HG03103 (cell line): ENCODE measurements at regions not wholly inside any gene's neighbourhood (a gene's known extent, or its start where the extent isn't known, plus 50 kb on each side); places are given as distances from the start of the nearest gene placed in this dataset.
"Not testable (repeated sequence)": the region's sequence is repeated elsewhere in the genome, so short reads cannot be mapped to it uniquely, and the experiment has no call there.

ENCODE experiments used
- ATAC-seq: cut with Tn5 transposase; IDR thresholded peaks from one replicate; pipeline ENCODE4 v1.9.1; 2021; ENCODE audit warnings: low read depth; ENCODE audit not compliant: unreplicated experiment

DNA sequence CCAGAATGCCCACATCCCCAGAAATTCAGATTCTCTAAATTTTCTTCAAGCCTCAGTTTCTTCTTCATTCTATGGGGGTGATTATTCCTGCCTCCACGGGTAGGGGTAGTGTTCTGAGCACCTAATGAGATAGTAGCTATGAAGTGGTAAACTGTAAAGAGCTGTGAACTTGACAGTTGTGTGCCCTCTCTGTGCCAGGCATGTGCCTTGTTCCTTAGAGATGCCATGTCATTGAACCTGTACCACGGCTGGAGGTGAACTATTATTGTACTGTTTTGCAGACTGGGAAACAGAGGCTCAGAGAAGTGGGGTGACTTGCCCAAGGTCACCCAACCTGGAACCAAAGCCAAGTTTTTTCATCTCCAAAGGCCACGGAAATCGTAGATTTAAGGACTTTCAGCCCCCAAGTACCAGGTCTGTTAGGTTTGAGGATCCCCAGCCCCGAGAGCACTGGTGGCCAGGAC lies 67.7 kb upstream of the SIRPA start:
- no peak for ATAC-seq

DNA sequence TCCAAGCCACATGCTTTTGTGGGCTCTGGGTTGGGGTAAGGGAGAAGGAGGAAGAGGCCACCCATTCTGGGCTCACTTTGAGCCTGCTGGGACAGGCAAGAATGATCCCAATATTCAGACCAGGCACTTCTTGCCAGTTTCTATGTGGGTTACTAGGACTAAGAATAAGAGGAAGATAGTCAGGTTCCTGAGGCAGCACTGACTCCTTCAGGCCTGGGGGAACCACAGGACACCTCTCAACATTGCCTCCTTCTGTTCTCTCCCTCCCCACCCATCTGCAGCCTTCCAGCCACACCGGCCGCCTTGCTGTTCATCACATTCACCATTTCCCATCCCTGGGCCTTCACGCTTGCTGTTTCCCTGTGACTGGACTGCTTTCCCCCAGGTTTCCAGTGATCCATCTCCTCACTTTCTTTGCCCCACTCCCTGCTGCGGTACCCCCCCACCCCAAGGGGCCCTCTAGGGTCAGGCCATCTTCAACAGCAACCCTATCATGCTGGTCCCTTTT lies 69.2 kb upstream of the SIRPA start:
- ATAC-seq: no peak

DNA sequence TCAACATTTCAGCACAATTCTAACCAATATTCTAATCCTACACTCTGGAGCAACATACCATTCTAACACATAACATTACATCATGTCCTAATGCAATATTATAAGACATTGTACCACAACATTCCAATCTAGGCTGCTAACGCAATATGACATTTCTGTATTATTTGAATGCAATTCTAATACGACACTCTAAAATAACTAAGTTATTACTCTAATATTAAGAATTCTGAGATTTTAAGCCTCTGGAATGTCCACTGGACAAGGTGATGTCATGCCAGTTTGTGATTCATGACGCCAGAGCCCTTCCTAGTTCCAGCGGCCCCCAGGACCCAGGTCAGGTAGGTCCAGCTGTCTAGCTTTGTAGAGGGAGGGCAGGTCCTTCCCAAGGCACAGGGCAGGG lies 69.7 kb upstream of the SIRPA start:
- ATAC-seq: no peak

DNA sequence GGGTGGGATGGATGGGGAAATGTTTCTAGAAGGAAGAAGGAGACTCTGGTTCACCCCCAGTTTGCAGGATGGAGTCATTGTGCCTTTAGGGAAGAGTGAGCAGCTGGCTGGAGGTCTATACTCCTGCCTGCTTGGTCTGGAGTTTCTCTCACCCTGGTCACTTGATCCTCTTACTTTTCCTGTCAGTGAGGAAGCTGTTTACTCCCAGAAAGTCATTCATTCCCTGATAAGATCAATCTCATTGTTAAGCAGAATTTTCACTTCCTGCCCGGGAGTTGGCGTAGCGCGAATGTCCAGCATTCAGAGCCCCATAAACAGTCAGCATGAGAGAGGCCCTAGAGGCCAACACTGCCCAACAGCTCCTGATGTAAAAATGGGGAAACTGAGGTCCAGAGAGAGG lies 70.4 kb upstream of the SIRPA start:
- no peak for ATAC-seq

DNA sequence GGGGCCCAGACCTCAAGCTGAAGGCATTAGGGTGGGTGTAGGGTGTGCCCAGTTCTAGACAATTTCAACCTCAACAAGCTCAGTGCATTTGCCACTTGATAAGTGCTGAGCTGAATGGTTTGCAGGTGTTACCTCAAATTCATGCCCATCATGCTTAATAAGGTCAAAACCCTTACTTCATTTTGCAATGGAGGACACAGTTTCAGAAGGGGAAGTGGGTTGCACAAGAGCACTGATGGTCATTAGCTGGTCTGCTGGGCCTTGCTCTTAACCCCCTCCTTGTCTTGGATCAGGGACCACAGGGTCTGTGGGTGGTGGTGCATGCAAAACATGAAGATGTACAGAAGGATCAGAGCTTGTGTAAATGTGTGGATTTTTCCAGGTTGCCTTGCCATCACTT lies 71.0 kb upstream of the SIRPA start:
- no peak for ATAC-seq

DNA sequence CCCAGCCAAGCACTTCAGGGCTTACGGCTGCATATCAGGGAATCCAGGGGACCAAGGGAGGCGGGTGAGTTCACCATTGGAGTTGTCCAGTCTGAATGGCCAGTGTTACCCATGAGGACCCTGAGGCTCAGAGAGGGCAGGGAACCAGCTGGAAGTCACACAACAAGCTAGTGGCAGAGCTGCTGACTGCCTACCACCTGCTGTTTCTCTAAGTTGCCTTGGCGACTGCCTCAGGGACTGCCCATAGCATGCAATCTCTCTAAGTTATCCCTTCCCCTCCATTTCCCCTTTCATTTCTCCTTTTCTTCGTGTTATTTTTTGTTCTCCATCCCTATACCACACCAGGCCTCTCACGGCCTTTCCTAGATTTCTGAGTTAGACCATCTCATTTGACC lies 71.8 kb upstream of the SIRPA start:
- no peak for ATAC-seq

DNA sequence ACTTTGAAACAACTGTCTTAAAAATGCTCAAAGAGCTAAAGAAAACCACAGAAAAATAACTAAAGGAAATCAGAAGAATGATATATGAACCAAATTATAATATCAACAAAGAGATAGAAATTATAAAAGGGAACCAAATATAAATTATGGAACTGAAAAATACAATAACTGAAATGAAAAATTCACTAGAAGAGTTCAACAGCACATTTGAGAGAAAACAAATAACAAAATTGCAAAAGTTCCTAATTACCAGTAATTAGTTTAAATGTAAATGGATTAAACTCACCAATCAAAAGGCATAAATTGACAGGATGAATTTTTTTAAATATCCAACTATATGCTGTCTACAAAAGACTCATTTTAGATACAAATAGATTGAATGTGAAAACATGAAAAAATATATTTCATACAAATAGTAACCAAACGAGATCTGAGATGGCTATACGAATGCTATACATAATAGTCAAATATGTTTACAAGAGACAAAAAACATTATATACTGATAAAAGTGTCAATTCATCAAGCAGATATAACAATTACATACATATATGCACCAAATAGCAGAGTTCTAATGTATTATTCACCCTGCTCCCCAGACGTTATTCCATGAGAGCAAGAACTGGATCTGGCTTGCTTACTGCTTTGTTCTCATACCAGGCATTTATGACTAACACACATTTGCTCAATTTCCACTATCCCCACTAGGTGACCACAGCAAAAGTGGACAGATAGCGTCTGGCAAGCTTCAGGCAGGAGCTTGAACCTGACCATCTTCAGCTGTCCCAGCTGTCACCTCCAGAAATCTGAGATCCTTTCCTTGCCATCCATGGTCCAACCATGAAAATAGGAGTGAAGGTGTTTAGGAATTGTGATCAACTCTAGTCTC lies 72.4 kb upstream of the SIRPA start:
- no peak for ATAC-seq

DNA sequence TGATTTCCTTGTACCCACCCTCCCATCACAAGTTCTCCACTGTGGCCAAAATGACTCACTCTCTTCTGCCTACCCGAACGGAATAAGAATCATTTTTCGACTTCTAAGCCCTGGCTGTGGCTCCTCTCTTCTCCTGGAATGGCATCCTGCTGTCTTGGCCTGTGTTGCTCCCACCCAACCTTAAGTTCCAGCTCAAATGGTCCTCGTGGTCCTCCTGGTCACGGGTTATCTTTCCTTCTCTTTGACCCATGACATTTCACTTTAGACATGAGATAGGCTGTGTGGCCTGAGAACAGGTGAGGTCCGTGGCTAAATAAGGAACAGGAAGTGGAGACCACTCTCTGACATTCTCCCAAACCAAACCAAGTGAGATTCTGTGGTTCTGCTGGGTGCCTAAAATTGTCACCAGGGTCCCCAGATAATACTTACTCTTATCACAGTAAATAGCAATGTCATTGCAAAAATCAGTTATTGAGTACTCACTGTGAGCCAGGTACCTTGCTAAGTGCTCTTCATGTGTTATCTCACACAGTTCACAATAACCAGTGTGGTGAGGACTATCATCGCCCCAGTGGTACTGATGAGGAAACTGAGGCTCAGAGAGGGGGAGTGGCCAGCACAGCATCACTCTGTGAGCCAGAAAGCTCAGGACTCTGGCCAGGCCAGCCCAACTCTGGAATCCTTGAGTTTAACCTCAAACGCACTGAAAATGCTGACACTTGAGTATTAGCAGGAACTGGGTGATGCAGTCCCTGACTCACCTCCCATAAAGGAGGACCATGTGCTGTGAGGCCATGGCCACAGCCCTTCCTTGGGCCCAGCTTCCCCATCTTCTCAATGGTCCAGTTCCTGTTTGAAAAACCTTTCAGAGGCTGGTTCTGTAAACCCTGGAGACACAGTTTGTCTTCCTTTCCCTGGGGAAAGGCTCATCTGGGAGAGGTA lies 74.8 kb upstream of the SIRPA start:
- ATAC-seq: no peak

DNA sequence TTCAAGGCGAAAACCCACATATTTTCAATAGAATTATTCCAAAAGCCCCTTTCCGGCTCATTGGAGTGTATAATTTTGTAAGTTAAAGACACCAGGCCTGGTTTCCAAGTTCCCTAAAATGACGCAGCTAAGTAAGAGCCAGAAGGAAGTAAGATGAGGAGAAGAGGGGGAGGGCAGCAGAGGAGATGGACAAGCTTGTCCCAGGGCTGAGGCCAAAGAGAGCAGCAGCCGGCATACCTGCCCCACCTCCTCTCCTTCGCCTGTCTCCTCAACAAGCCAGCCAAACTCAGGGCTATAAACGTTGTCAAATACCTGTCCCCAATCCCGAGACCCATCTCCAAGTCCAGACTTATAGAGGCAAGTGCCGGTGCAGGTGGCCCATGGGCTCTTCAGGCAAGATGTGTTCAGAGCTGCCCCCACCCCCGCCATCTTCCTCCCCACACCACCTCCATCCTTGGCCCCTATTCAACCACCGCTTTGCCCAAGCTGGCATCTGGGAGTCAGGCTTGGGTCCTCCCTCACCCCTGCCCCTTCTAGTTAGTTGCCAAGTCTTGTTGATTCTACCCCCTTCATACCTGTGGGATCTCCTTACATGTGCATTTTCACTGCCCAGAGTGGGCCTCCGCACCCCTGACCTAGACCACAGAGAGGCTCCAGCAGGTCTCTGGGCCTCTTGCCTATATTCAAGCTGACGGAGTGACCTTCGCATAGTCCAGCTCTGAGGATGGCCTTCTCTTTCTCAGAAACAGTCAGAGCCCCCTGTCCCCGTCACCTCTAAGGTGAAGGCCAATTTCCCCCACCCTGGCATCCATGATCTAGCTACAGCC lies 75.7 kb upstream of the SIRPA start:
- ATAC-seq: no peak

DNA sequence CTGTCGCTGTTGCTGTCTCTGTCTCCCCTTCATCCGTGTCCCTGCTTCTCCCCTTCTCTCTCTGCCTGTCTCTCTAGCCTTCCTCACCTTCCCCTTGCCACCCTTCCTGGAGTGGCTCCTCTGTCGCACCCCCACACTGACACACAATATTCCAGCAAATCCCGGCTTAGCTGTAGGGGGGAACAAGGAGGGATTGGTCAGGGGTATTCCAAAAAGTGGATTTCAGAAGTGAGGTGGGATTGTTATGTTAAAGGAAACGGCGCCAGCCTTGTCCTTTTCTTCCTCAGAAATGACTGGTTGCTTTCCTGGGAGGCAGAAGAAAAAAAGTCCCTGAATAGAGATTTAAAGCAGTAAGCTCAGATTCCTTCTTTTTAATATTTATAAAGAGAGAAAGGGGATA lies 76.3 kb upstream of the SIRPA start:
- no peak for ATAC-seq

DNA sequence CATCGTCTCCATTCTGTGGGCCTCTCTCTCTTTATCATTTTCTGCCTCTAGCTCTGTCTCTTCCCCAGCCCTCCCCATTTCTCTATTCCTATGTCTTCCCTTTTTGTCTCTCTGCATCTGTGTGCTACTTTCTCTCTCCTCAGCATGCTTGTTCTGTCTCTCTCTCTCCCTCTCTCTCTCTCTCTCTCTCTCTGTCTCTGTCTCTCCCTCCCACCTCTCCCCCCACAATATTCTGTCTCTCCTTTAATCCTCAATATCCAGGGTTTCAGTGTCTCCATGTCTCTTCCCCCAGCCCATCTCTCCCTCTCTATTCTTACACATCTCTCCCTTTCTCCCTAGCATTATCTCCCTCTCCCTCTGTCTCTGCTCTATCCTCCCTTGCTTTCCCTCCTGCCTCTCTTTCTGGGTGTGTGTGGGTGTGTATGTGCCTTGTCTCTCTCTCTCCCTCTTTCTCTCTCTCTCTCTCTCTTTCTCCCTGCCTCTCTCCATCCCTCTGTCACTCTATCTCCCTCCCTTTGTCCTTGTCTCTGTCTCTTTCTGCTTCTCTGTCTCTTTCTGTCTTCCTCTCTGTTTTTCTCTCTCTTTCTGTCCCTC lies 76.9 kb upstream of the SIRPA start:
- no peak for ATAC-seq

DNA sequence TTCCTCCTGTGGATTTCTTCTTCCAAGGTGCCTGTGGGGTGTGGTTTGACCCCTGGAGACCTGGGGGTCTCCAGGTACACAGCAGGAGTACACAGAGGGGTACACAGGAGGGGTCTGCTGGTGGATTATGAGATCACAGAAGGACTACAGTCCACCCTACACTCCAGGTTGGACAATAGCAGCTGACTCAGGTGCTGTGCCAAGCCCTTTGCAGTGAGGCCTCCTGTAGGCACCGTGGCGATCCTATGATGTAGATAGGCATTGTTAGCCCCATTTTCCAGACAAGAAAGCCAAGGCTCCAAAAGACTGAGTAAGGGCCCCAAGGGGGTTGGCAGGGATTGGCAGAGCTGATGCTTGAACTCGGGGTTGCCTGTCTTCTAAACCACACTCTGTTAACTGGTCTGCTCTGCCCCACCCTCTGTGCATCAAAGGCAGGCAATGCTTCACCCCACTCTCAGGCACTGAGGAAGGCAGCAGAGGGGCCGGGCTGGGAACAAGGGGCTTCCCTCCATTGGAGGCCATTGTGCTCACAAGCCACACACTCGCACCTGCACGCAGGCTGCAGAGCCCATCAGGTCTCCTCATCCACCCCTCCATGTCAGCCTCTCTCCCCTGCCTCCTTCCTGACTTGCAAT lies 77.5 kb upstream of the SIRPA start:
- ATAC-seq: no peak

DNA sequence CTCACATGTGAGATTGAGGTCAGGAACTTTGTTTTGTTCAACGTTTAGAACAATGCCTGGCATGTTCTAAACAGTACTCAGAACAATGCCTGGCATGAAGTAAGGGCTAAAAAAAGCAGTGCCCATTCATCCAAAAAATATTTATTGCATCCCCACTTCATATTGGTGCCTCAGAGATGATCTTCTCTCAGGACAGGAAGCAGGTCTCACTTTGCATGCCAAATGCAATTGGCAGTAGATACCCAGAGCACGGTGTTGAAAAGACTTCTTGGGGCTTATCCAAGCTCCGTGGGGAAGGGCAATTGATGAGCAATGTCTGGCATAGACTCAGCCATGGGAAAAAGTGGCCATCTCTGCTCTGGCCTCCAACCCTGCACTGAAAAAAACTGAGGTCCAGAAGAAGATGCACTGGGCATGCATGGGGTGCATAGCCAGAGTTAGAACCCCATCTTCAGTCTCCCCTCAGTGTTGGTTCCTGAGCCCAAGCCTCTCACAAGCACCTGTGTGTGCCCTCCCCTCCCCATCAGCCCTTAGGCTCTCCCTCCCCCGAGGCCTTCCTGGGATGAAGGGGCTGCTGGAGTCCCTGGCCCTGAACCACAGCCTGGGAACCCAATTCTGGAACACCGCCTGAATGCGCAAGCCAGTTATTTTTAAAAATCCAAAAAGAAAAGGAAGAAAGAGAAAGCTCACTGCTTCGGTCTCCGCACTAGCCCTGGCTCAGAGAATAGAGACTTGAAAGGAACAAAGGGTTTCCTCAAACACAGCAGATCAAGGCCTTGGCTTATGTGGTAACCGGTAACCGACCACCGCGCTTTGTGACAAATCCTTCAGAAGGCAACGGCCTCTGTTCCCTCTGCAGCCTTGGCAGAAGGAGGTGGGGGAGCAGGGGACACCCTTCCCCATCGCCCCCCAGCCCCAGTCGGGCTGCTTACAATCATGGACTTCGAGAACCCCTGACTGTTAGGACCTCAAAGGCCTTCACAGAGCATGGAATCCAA lies 78.5 kb upstream of the SIRPA start:
- ATAC-seq: no peak

DNA sequence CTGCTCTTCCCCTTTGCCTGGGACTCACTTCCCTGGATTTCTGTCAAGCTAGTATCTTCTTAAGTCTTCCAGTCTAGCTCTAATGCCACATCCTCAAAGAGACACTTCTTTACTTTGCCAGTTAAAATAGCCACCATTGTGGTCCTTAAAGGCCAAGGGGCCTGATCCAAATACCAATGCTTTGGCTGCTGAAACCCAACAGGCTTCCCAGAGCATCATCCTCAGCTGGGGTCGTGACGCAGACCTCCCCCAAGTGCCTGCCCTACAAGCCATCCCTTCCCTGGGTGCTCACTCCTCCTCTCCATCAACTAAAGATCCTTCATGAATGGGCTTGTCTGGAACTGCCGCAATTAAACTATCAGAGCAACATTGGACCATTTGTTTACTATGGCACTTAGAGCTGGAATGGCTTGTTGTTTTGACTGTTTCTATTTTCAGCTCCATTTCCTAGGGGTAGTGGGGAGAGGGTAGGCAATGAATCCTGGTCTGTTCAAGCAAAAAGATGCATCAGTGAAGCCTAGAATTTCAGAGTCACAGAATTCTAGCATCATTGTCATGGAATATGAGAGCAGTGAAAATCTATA lies 79.6 kb upstream of the SIRPA start:
- ATAC-seq: no peak

DNA sequence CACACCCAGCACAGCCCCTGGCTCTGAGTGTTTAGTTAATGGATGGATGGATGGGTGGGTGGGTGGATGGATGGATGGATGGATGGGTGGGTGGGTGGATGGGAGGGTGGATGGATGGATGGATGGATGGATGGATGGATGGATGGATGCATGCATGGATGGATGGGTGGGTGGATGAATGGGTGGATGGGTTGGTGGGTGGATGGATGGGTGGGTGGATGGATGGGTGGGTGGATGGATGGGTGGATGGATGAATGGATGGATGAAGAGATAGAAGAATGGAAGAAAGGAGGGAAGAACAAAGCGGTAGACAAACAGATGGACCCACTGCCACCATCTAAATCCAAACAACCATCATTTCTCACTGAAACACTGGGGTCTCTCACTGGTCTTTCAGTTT lies 80.3 kb upstream of the SIRPA start:
- not testable (repeated sequence) for ATAC-seq

DNA sequence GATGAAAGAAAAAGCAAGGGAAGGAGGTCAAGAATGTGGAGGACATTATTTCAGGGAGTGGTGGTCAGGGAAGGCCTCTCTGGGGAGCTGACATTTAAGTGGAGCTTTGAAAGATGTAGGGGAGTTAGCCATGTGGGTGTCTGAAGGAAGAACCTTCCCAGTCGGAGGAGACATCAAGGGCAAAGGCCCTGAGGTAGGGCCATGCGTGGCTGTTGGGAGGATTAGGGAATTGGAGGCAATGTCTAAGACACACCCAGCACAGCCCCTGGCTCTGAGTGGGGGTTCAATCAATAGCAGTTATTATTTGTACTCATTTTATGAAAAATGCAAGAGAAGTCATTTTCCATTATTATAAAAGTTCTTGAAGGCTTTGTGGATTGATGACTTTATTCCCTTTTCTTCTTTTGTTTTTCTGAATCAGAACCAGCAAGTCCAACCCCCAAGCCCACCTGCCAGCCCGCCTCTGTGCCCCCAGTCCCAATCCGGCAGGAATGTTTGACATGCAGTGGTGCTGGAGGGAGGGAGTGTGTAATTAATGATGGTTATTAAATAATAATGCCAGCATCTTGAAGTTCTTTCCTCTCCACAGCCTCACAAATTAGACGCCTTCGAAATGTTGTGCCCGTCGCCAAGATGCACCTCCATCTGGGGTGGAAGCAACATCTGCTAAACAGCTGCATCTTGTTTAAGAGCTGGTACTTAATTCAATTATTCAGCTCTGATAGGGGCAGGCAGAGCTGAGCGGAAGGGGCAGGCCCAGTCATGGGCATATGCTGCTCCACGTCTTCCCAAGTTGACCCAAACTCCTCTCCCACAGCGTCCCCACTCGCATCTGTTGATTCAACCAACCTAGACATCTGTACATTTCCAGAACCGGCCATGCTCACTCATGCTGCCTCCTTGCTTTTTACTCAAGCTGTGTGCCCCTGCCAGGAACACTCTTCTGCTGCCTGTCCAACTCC lies 81.3 kb upstream of the SIRPA start:
- ATAC-seq: no peak

DNA sequence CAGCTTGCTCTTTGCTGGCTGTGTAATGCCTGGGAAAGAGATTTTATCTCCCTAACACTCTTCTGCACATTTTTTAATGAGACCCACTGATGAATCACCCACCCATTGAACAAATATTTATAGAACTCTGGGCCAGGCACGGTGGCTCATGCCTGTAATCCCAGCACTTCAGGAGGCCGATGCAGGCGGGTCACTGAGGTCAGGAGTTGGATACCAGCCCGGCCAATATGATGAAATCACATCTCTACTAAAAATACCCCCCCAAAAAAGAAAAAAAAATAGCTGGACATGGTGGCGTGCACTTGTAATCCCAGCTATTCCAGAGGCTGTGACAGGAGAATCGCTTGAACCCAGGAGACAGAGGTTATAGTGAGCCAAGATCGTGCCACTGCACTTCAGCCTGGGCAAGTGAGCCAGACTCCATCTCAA lies 82.1 kb upstream of the SIRPA start:
- ATAC-seq: no peak
